HG03097 (cell line): ENCODE measurements at regions not wholly inside any gene's neighbourhood (a gene's known extent, or its start where the extent isn't known, plus 50 kb on each side); places are given as distances from the start of the nearest gene placed in this dataset.
A peak's percentile ranks its signal among the peaks of the same experiment; 100 is the strongest.

Experiments
- ATAC-seq: cut with Tn5 transposase; IDR thresholded peaks from one replicate; pipeline ENCODE4 v1.9.1; 2021; ENCODE audit not compliant: unreplicated experiment, low FRiP score

- no peak for ATAC-seq
Measured at GRCh38 chr2:57849843-57850242, 196.8 kb upstream of the VRK2 start.

- no peak for ATAC-seq
Measured at GRCh38 chr2:57850415-57851130, 196.0 kb upstream of the VRK2 start.

- no peak for ATAC-seq
Measured at GRCh38 chr2:57855212-57855611, 191.4 kb upstream of the VRK2 start.

GRCh38 chr2:57859755-57860154 is 186.9 kb upstream of the VRK2 start:
- ATAC-seq: no peak

- ATAC-seq: no peak
Measured at GRCh38 chr2:57862153-57862552, 184.5 kb upstream of the VRK2 start.

GRCh38 chr2:57862727-57863126 is 183.9 kb upstream of the VRK2 start:
- ATAC-seq: no peak

GRCh38 chr2:57864926-57865325 is 181.7 kb upstream of the VRK2 start:
- no peak for ATAC-seq

- ATAC-seq: no peak
Measured at GRCh38 chr2:57867730-57868129, 178.9 kb upstream of the VRK2 start.

- ATAC-seq: no peak
Measured at GRCh38 chr2:57868619-57869139, 177.9 kb upstream of the VRK2 start.

GRCh38 chr2:57869758-57870344 is 176.8 kb upstream of the VRK2 start:
- ATAC-seq: no peak

GRCh38 chr2:57876313-57876712 is 170.3 kb upstream of the VRK2 start:
- peak; percentile 54 for ATAC-seq

GRCh38 chr2:57877811-57878170 is 168.8 kb upstream of the VRK2 start:
- ATAC-seq: no peak

GRCh38 chr2:57878171-57878865 is 168.3 kb upstream of the VRK2 start:
- no peak for ATAC-seq

- no peak for ATAC-seq
Measured at GRCh38 chr2:57878866-57879210, 167.8 kb upstream of the VRK2 start.

- no peak for ATAC-seq
Measured at GRCh38 chr2:57880446-57880845, 166.2 kb upstream of the VRK2 start.

- ATAC-seq: no peak
Measured at GRCh38 chr2:57880967-57881366, 165.6 kb upstream of the VRK2 start.

- ATAC-seq: no peak
Measured at GRCh38 chr2:57881998-57882888, 164.4 kb upstream of the VRK2 start.

GRCh38 chr2:57882895-57883515 is 163.6 kb upstream of the VRK2 start:
- no peak for ATAC-seq

GRCh38 chr2:57884281-57884680 is 162.3 kb upstream of the VRK2 start:
- no peak for ATAC-seq

GRCh38 chr2:57885742-57886141 is 160.9 kb upstream of the VRK2 start:
- no peak for ATAC-seq
